SK-N-SH treated with all-trans-retinoic acid at 6 μM for 48 hours (cell line): ENCODE measurements at regions not wholly inside any gene's neighbourhood (a gene's known extent, or its start where the extent isn't known, plus 50 kb on each side); places are given as distances from the start of the nearest gene placed in this dataset.

ENCODE experiments used
- ATAC-seq: fragments of 200-7000 bp; cut with Tn5 transposase; 3 replicates; pipeline ENCODE4 v1.9.1; 2020; ENCODE audit warnings: mild to moderate bottlenecking, moderate library complexity
- BACH2 ChIP-seq: fragments of 250-450 bp; sonication (Bioruptor Pico); IDR thresholded peaks from 2 replicates; pipeline ENCODE4 v1.9.0; 2021; ENCODE audit warnings: mild to moderate bottlenecking, borderline replicate concordance
- CREB5 ChIP-seq: fragments of 250-450 bp; sonication (Bioruptor Pico); IDR thresholded peaks from 2 replicates; pipeline ENCODE4 v1.5.1; 2020; ENCODE audit warnings: low read depth, mild to moderate bottlenecking, moderate library complexity
- ESRRG ChIP-seq: fragments of 250-450 bp; sonication (Bioruptor Pico); IDR thresholded peaks from 2 replicates; pipeline ENCODE4 v1.6.1; 2021; ENCODE audit warnings: mild to moderate bottlenecking
- GLIS3 ChIP-seq: fragments of 250-450 bp; sonication (Bioruptor Pico); IDR thresholded peaks from 2 replicates; pipeline ENCODE4 v1.5.0; 2020; ENCODE audit warnings: mild to moderate bottlenecking, moderate library complexity
- ISL1 ChIP-seq: fragments of 250-450 bp; sonication (Bioruptor Pico); IDR thresholded peaks from 2 replicates; pipeline ENCODE4 v2.1.2; 2022; ENCODE audit warnings: mild to moderate bottlenecking, moderate library complexity
- PATZ1 ChIP-seq: fragments of 250-450 bp; sonication (Bioruptor Pico); IDR thresholded peaks from 2 replicates; pipeline ENCODE4 v1.8.0; 2020; ENCODE audit warnings: mild to moderate bottlenecking, moderate library complexity, borderline replicate concordance
- PPARA ChIP-seq: fragments of 250-450 bp; sonication (Bioruptor Pico); IDR thresholded peaks from 2 replicates; pipeline ENCODE4 v1.5.0; 2020; ENCODE audit warnings: mild to moderate bottlenecking, borderline replicate concordance
- RARB ChIP-seq: fragments of 250-450 bp; sonication (Bioruptor Pico); IDR thresholded peaks from 2 replicates; pipeline ENCODE4 v1.8.0; 2021; ENCODE audit warnings: mild to moderate bottlenecking, moderate library complexity
- SNAI2 ChIP-seq: fragments of 250-450 bp; sonication (Bioruptor Pico); IDR thresholded peaks from 2 replicates; pipeline ENCODE4 v1.5.0; 2020; ENCODE audit warnings: mild to moderate bottlenecking, moderate library complexity
- TCF4 ChIP-seq: fragments of 250-450 bp; sonication (Bioruptor Pico); IDR thresholded peaks from 2 replicates; pipeline ENCODE4 v1.8.0; 2021; ENCODE audit warnings: mild to moderate bottlenecking, moderate library complexity, borderline replicate concordance
- TOX ChIP-seq: fragments of 250-450 bp; sonication (Bioruptor Pico); IDR thresholded peaks from 2 replicates; pipeline ENCODE4 v1.8.0; 2021; ENCODE audit warnings: mild to moderate bottlenecking, moderate library complexity, borderline replicate concordance
- TSHZ2 ChIP-seq: fragments of 250-450 bp; sonication (Bioruptor Pico); IDR thresholded peaks from 2 replicates; pipeline ENCODE4 v1.5.0; 2020; ENCODE audit warnings: mild to moderate bottlenecking, moderate library complexity
- ZFP3 ChIP-seq: fragments of 250-450 bp; sonication (Bioruptor Pico); IDR thresholded peaks from 2 replicates; pipeline ENCODE4 v1.5.0; 2020; ENCODE audit warnings: mild to moderate bottlenecking, moderate library complexity
- ZFP30 ChIP-seq: fragments of 450-650 bp; formaldehyde crosslinking; IDR thresholded peaks from 2 replicates; pipeline ENCODE4 v1.5.0; 2022; ENCODE audit warnings: mild to moderate bottlenecking, moderate library complexity
- ZNF565 ChIP-seq: fragments of 450-650 bp; formaldehyde crosslinking; conservative IDR thresholded peaks from 2 replicates; pipeline ENCODE4 v1.5.0; 2020; ENCODE audit warnings: low read depth, mild to moderate bottlenecking, moderate library complexity
- ZNF70 ChIP-seq: fragments of 450-650 bp; formaldehyde crosslinking; IDR thresholded peaks from 2 replicates; pipeline ENCODE4 v1.5.0; 2020; ENCODE audit warnings: mild to moderate bottlenecking, moderate library complexity
- ZNF8 ChIP-seq: fragments of 450-650 bp; formaldehyde crosslinking; IDR thresholded peaks from 2 replicates; pipeline ENCODE4 v1.5.0; 2020; ENCODE audit warnings: mild to moderate bottlenecking, moderate library complexity
- TF ChIP-seq, protein P1 (sequence below): fragments of 250-450 bp; sonication (Bioruptor Pico); IDR thresholded peaks from 2 replicates; pipeline ENCODE4 v1.8.0; 2021; ENCODE audit warnings: low read depth, mild to moderate bottlenecking, moderate library complexity, borderline replicate concordance
- TF ChIP-seq, protein P2 (sequence below): fragments of 250-450 bp; sonication (Bioruptor Pico); IDR thresholded peaks from 2 replicates; pipeline ENCODE4 v1.5.1; 2021; ENCODE audit warnings: mild to moderate bottlenecking, moderate library complexity

DNA sequence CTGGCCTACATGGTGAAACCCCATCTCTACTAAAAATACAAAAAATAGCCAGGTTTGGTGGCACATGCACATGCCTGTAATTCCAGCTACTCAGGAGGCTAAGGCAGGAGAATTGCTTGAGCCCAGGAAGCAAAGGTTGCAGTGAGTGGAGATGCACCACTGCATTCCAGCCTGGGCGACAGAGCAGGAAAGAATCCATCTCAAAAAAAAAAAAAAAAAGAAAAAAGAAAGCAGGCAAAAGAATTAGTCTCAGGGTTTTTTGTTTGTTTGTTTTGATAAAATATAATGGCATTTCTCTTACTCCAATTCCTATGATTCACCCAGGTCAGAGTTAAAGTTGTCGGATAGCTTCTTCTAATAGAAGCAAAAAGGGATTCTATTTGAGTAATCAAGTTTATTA, 67.0 kb upstream of the ATG10 start (continued):
- TF ChIP-seq PATZ1 (CRISPR knock-in tag) (no peak), RARB (no peak), ISL1 (CRISPR knock-in tag) (no peak)
- TF ChIP-seq, protein P1, sequence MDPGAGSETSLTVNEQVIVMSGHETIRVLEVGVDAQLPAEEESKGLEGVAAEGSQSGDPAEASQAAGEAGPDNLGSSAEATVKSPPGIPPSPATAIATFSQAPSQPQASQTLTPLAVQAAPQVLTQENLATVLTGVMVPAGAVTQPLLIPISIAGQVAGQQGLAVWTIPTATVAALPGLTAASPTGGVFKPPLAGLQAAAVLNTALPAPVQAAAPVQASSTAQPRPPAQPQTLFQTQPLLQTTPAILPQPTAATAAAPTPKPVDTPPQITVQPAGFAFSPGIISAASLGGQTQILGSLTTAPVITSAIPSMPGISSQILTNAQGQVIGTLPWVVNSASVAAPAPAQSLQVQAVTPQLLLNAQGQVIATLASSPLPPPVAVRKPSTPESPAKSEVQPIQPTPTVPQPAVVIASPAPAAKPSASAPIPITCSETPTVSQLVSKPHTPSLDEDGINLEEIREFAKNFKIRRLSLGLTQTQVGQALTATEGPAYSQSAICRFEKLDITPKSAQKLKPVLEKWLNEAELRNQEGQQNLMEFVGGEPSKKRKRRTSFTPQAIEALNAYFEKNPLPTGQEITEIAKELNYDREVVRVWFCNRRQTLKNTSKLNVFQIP = no peak

GRCh38 chr5:81904166-81904565, 67.7 kb upstream of the ATG10 start:
- TF ChIP-seq GLIS3 (CRISPR knock-in tag) = no peak
- no peak for TF ChIP-seq ZNF565 (CRISPR knock-in tag)
- TF ChIP-seq TCF4 (CRISPR knock-in tag) = no peak
- TF ChIP-seq, protein P1 = no peak
- TF ChIP-seq, protein P2, sequence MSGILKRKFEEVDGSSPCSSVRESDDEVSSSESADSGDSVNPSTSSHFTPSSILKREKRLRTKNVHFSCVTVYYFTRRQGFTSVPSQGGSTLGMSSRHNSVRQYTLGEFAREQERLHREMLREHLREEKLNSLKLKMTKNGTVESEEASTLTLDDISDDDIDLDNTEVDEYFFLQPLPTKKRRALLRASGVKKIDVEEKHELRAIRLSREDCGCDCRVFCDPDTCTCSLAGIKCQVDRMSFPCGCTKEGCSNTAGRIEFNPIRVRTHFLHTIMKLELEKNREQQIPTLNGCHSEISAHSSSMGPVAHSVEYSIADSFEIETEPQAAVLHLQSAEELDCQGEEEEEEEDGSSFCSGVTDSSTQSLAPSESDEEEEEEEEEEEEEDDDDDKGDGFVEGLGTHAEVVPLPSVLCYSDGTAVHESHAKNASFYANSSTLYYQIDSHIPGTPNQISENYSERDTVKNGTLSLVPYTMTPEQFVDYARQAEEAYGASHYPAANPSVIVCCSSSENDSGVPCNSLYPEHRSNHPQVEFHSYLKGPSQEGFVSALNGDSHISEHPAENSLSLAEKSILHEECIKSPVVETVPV (CRISPR knock-in tag) = no peak
- no peak for TF ChIP-seq ESRRG (CRISPR knock-in tag)
- no peak for TF ChIP-seq ZNF70 (CRISPR knock-in tag)
- TF ChIP-seq SNAI2 (CRISPR knock-in tag) = no peak
- TF ChIP-seq ZFP30 (CRISPR knock-in tag) = no peak
- TF ChIP-seq PATZ1 (CRISPR knock-in tag) = no peak
- TF ChIP-seq BACH2 (CRISPR knock-in tag) = no peak
- TF ChIP-seq RARB = no peak
- TF ChIP-seq PPARA = no peak
- TF ChIP-seq ZNF8 (CRISPR knock-in tag) = no peak
- TF ChIP-seq TOX (CRISPR knock-in tag) = no peak
- TF ChIP-seq ISL1 (CRISPR knock-in tag) = no peak
- no peak for TF ChIP-seq TSHZ2 (CRISPR knock-in tag)
- no peak for TF ChIP-seq CREB5 (CRISPR knock-in tag)
- no peak for TF ChIP-seq ZFP3 (CRISPR knock-in tag)
- TF ChIP-seq, all 23 proteins: peak for 0
- ATAC-seq = no peak
